Esophagus muscularis mucosa (tissue), 4 donors: ENCODE measurements at regions not wholly inside any gene's neighbourhood (a gene's known extent, or its start where the extent isn't known, plus 50 kb on each side); places are given as distances from the start of the nearest gene placed in this dataset.
"Not testable (repeated sequence)": the region's sequence is repeated elsewhere in the genome, so short reads cannot be mapped to it uniquely, and the experiment has no call there.

ENCODE experiments used
- DNase-seq: peaks from one replicate; pipeline ENCODE4 v3.0.0-alpha.2; 2017; ENCODE audit errors: extremely low spot score
- H3K27ac ChIP-seq, 4 donors: fragments of 200-600 bp; sonication (generic); replicated peaks in 1 of 4; 1 replicate in 3 of 4; 2 replicates in 1 of 4; pipeline ENCODE4 v1.5.1; 2016 to 2019; ENCODE audit warnings: mild to moderate bottlenecking in 1 of 4
- H3K27me3 ChIP-seq, 4 donors: fragments of 200-600 bp; sonication (generic); one replicate each; pipeline versions ENCODE4 v1.5.1 to v1.6.0; 2016 to 2019
- H3K36me3 ChIP-seq, 4 donors: fragments of 200-600 bp; sonication (generic); one replicate each; pipeline ENCODE4 v1.5.1; 2016 to 2019
- H3K4me1 ChIP-seq, 4 donors: fragments of 200-600 bp; sonication (generic); one replicate each; pipeline ENCODE4 v1.5.1; 2016 to 2019
- H3K4me3 ChIP-seq, 4 donors: fragments of 200-600 bp; sonication (generic); 1 replicate in 2 of 4; 2 replicates in 2 of 4; pipeline ENCODE4 v1.5.1; 2016 to 2019; ENCODE audit warnings: mild to moderate bottlenecking in 4 of 4, moderate library complexity in 1 of 4
- H3K9me3 ChIP-seq, 4 donors: fragments of 200-600 bp; sonication (generic); 1 replicate in 3 of 4; 2 replicates in 1 of 4; pipeline ENCODE4 v1.5.1; 2016 to 2019
- EP300 ChIP-seq: sonication (generic); formaldehyde crosslinking; IDR thresholded peaks from one replicate; pipeline ENCODE4 v1.6.1; 2017; ENCODE audit warnings: antibody characterized with exemption
- POLR2A ChIP-seq: fragments of 450-650 bp; IDR thresholded peaks from one replicate; pipeline ENCODE4 v1.6.1; 2017; ENCODE audit warnings: antibody characterized with exemption, moderate library complexity, mild to moderate bottlenecking, low read depth
- POLR2AphosphoS5 ChIP-seq, 2 donors: sonication (generic); formaldehyde crosslinking; IDR thresholded peaks; one replicate each; pipeline ENCODE4 v1.6.1; 2017; ENCODE audit warnings: antibody characterized with exemption in 2 of 2
- WGBS: methylation state at CpG from one replicate; pipeline ENCODE4 v1.1.5; 2018; 5-methylcytosine and 5-hydroxymethylcytosine counted together
- intact Hi-C: fragments of 100-400 bp; cut with DNase I; formaldehyde crosslinking; loops from one replicate; pipeline ENCODE4 v1.15.1; 2023
- TF ChIP-seq, protein P1 (sequence below), 3 experiments: fragments of 200-600 bp in 2 of 3; fragments of 450-650 bp in 1 of 3; sonication (generic) in 2 of 3; IDR thresholded peaks; one replicate each; pipeline ENCODE4 v1.5.1; 2017 to 2019; ENCODE audit warnings: antibody characterized with exemption in 3 of 3, mild to moderate bottlenecking in 2 of 3, moderate library complexity in 1 of 3

DNA sequence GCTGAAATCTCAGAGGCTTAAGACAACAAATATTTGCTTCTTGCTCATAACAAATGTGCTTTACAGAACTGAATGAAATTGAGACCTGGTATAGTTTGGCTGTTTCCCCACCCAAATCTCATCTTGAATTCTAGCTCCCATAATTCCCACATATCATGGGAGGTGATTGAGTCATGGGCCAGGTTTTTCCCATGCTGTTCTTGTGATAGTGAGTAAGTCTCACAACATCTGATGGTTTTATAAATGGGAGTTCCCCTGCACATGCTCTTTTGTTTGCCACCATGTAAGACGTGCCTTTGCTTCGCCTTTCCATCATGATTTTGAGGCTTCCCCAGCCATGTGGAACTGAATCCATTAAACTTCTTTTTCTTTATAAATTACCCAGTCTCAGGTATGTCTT is 221.1 kb upstream of the DIPK2B start:
- Histone ChIP-seq H3K4me1 (no peaks in the 10 kb centered on the region), H3K9me3 (no peaks in the 10 kb centered on the region), H3K27me3 (no peaks in the 10 kb centered on the region), H3K36me3 (no peaks in the 10 kb centered on the region), H3K27ac (no peak overlapping the region), H3K4me3 (no peak overlapping the region)
- intact Hi-C loops, result no loop called here
- DNase-seq, result no peak
- 74% methylated on average over 2 of the region's 2 CpGs for WGBS
- TF ChIP-seq, protein P1, sequence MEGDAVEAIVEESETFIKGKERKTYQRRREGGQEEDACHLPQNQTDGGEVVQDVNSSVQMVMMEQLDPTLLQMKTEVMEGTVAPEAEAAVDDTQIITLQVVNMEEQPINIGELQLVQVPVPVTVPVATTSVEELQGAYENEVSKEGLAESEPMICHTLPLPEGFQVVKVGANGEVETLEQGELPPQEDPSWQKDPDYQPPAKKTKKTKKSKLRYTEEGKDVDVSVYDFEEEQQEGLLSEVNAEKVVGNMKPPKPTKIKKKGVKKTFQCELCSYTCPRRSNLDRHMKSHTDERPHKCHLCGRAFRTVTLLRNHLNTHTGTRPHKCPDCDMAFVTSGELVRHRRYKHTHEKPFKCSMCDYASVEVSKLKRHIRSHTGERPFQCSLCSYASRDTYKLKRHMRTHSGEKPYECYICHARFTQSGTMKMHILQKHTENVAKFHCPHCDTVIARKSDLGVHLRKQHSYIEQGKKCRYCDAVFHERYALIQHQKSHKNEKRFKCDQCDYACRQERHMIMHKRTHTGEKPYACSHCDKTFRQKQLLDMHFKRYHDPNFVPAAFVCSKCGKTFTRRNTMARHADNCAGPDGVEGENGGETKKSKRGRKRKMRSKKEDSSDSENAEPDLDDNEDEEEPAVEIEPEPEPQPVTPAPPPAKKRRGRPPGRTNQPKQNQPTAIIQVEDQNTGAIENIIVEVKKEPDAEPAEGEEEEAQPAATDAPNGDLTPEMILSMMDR (IDR thresholded peaks at IDR 0.05), result no peak
- TF ChIP-seq POLR2AphosphoS5 (IDR thresholded peaks at IDR 0.05) (no peak), POLR2A (no peak), EP300 (no peak)

DNA sequence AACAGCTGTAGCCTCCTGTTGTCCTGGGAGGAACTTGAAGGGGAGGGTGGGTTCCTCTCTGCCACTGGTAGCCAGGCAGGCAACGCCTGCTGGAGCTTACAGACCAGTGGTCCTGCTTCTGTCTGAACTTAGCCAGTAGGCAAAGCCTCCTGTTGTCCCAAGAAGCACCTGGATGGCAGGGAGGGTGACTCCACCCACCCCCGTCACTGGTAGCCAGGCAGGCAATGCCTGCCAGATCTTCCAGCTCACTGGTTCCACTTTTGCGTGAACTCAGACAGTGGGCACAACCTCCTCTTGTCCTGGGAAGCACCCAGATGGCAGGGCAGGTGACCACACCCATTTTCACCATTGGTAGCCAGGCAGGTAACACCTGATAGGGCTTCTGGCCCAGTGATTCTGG is 203.5 kb upstream of the DIPK2B start:
- peaks cover 0 to 7% (median 0%) of the 10 kb centered on the region in 4 donors for H3K9me3 ChIP-seq

DNA sequence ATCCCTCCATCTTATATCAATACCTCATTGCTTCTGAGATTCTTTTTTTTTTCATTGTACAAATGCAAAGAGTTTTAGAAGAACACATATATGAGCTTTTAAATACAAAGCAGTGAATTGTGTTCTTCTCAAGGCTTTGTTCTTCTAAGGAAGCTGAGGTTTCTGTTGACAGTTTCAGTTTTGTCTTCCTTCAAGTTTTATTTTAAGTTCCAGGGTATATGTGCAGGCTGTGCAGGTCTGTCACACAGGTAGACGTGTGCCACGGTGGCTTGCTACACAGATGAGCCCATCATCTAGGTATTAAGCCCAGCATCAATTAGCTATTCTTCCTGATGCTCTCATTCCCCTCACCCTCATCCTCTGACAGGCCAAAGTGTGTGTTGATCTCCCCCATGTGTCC is 201.2 kb upstream of the DIPK2B start:
- peaks cover 0 to 23% (median 10%) of the 10 kb centered on the region in 4 donors for H3K4me1 ChIP-seq
- peaks cover 0 to 8% (median 0%) of the 10 kb centered on the region in 4 donors for H3K9me3 ChIP-seq
- intact Hi-C loops, result no loop called here
- 75% methylated on average over 2 of the region's 2 CpGs for WGBS
- no peak for DNase-seq
- no peaks in the 10 kb centered on the region for H3K27me3 ChIP-seq
- H3K36me3 ChIP-seq, result no peaks in the 10 kb centered on the region
- H3K4me3 ChIP-seq, result no peak overlapping the region
- peak overlapping the region in 1 of 4 donors; percentile 52 for H3K27ac ChIP-seq
- no peak for TF ChIP-seq POLR2AphosphoS5 (IDR thresholded peaks at IDR 0.05)
- no peak for TF ChIP-seq EP300
- TF ChIP-seq, protein P1 (IDR thresholded peaks at IDR 0.05), result no peak
- TF ChIP-seq POLR2A, result no peak

More for the DNA sequence above, 203.5 kb upstream of the DIPK2B start:
- H3K27ac ChIP-seq, result no peak overlapping the region
- TF ChIP-seq, protein P1 (IDR thresholded peaks at IDR 0.05), result no peak
- TF ChIP-seq POLR2A (no peak), POLR2AphosphoS5 (IDR thresholded peaks at IDR 0.05) (no peak)
- H3K36me3 ChIP-seq, result no peaks in the 10 kb centered on the region
- 100% methylated on average over 2 of the region's 3 CpGs for WGBS
- no peaks in the 10 kb centered on the region for H3K27me3 ChIP-seq
- intact Hi-C loops, result no loop called here
- H3K4me3 ChIP-seq, result no peak overlapping the region
- no peak for DNase-seq
- peaks cover 0 to 20% (median 9%) of the 10 kb centered on the region in 4 donors for H3K4me1 ChIP-seq

DNA sequence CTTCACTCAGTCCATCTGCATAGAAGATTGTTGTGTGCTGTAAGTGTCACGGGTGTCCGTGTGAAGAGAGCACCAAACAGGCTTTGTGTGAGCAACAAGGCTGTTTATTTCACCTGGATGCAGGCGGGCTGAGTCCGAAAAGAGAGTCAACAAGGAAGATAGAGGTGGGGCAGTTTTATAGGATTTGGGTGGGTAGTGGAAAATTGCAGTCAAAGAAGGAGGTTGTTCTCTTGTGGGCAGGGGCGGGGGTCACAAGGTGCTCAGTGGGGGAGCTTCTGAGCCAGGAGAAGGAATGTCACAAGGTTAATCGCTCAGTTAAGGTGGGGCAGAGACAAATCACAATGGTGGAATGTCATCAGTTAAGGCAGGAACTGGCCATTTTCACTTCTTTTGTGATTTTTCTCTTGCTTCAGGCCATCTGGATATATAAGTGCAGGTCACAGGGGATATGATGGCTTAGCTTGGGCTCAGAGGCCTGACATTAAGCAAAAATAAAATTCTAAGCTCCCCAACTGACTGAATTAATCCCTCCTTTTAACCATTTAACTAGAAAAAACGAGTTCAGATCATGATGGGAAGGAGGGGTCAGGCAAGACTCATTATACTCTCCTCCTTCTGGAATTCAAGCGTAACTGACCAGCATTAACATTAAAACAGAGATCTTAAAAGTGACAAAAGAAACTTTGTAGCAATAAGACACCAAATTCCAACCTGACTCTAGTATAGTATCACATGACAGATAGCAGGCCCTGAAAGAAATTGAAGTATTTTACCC is 200.5 kb upstream of the DIPK2B start:
- H3K4me3 ChIP-seq, DNase-seq, intact Hi-C loops, H3K36me3 ChIP-seq, H3K27me3 ChIP-seq: not testable (repeated sequence)
- Histone ChIP-seq H3K9me3 (peaks cover 0 to 15% (median 0%) of the 10 kb centered on the region in 4 donors), H3K27ac (peak overlapping the region; percentile 7 to 63 (median 49)), H3K4me1 (peaks cover 0 to 23% (median 10%) of the 10 kb centered on the region in 4 donors)
- WGBS, result 45% methylated on average over 8 of the region's 8 CpGs

DNA sequence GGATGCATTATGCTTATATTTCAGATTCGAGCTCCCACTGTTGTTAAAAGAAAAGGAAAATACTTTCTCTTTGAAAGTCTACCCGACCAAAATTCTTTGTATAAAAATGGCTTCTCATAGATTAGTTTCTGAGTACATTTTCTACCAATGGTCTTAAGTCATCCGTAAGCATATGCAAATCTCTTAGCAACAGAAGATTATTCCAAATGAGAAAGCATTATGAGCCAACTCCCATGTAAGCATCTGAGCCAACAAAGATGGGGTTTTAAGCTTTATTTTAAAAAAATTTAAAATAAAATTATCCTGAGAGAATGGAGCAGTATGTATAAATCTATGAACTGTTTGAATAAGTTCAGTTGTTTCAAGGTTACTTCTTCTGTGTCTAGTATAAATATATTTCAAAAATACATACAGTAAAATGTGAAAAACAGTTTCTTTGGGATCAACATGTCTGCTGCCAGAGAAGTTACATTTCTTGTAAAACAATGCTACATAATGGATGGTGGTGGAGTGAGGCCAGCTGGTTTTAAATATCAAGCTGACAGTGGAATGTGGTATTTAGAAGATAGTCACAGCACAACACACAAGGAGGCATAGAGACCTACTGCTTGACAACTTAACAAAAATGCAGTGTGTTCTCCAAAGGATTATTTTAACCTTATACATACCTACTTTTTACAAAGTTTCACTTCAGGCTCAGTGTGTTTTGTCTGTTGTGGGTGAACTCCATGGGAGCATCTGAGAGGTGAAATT is 199.5 kb upstream of the DIPK2B start:
- peaks cover 0 to 23% (median 10%) of the 10 kb centered on the region in 4 donors for H3K4me1 ChIP-seq
- no peak overlapping the region for H3K4me3 ChIP-seq
- H3K27me3 ChIP-seq, result no peaks in the 10 kb centered on the region
- WGBS, result 34% methylated on average over 3 of the region's 3 CpGs
- no peaks in the 10 kb centered on the region for H3K36me3 ChIP-seq
- peak overlapping the region; percentile 7 to 63 (median 49) for H3K27ac ChIP-seq
- H3K9me3 ChIP-seq, result peaks cover 0 to 15% (median 0%) of the 10 kb centered on the region in 4 donors
- no peak for DNase-seq
- intact Hi-C loops, result no loop called here
- TF ChIP-seq, protein P1 (IDR thresholded peaks at IDR 0.05), result no peak
- TF ChIP-seq POLR2A (no peak), POLR2AphosphoS5 (IDR thresholded peaks at IDR 0.05) (no peak)
